Vagina (tissue), 2 donors: ENCODE measurements at regions not wholly inside any gene's neighbourhood (a gene's known extent, or its start where the extent isn't known, plus 50 kb on each side); places are given as distances from the start of the nearest gene placed in this dataset.

Source experiments
- DNase-seq, 2 donors: peaks; one replicate each; pipeline ENCODE4 v3.0.0-alpha.2; 2017; ENCODE audit errors: extremely low spot score in 2 of 2
- H3K27ac ChIP-seq: fragments of 200-600 bp; sonication (generic); one replicate; pipeline ENCODE4 v1.5.1; 2019
- H3K27me3 ChIP-seq: fragments of 200-600 bp; sonication (generic); one replicate; pipeline ENCODE4 v1.5.1; 2019
- H3K36me3 ChIP-seq, 2 donors: fragments of 200-600 bp; sonication (generic); one replicate each; pipeline ENCODE4 v1.5.1; 2017 to 2019
- H3K4me1 ChIP-seq: fragments of 200-600 bp; sonication (generic); one replicate; pipeline ENCODE4 v1.5.1; 2019
- H3K4me3 ChIP-seq, 2 donors: fragments of 200-600 bp; sonication (generic); 1 replicate in 1 of 2; 2 replicates in 1 of 2; pipeline ENCODE4 v1.5.1; 2016 to 2019
- H3K9me3 ChIP-seq: fragments of 200-600 bp; sonication (generic); one replicate; pipeline ENCODE4 v1.5.1; 2019
- POLR2A ChIP-seq, 2 donors: fragments of 450-650 bp; IDR thresholded peaks; one replicate each; pipeline ENCODE4 v1.6.1; 2017; ENCODE audit warnings: antibody characterized with exemption in 2 of 2, mild to moderate bottlenecking in 2 of 2, moderate library complexity in 2 of 2
- POLR2AphosphoS5 ChIP-seq, 2 donors: sonication (generic); formaldehyde crosslinking; IDR thresholded peaks; one replicate each; pipeline ENCODE4 v1.9.0; 2017; ENCODE audit warnings: antibody characterized with exemption in 2 of 2, mild to moderate bottlenecking in 2 of 2, low read depth in 1 of 2; ENCODE audit not compliant: insufficient read depth in 1 of 2
- intact Hi-C: fragments of 100-400 bp; cut with DNase I; formaldehyde crosslinking; loops from one replicate; pipeline ENCODE4 v1.15.1; 2023
- TF ChIP-seq, protein P1 (sequence below), 3 experiments: fragments of 450-650 bp in 2 of 3; fragments of 200-600 bp in 1 of 3; sonication (generic) in 1 of 3; IDR thresholded peaks; one replicate each; pipeline ENCODE4 v1.5.1; 2017 to 2019; ENCODE audit warnings: antibody characterized with exemption in 3 of 3, mild to moderate bottlenecking in 2 of 3, moderate library complexity in 2 of 3

DNA sequence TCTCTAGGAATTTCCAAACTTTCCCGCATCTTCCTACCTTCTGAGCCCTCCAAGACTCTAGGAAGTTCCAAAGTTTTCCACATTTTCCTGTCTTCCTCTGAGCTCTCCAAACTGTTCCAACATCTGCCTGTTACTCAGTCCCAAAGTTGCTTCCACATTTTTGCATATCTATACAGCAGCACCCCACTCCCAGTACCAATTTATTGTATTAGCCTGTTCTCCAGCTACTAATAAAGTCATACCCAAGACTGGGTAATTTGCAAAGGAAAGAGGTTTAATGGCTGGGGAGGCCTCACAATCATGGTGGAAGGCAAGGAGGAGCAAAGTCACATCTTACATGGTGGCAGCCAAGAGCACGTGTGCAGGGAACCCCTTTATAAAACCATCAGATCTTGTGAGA lies 82.9 kb upstream of the DSCAM start:
- Histone ChIP-seq H3K9me3 (no peaks in the 10 kb centered on the region), H3K27ac (no peak overlapping the region), H3K4me3 (no peak overlapping the region), H3K27me3 (no peaks in the 10 kb centered on the region), H3K36me3 (no peaks in the 10 kb centered on the region), H3K4me1 (no peaks in the 10 kb centered on the region)
- intact Hi-C loops, result no loop called here
- DNase-seq, result no peak
- TF ChIP-seq POLR2A (IDR thresholded peaks at IDR 0.05) (no peak), POLR2AphosphoS5 (IDR thresholded peaks at IDR 0.05; ENCODE audit: insufficient read depth in 1 of 2, low read depth in 1 of 2) (no peak)
- TF ChIP-seq, protein P1, sequence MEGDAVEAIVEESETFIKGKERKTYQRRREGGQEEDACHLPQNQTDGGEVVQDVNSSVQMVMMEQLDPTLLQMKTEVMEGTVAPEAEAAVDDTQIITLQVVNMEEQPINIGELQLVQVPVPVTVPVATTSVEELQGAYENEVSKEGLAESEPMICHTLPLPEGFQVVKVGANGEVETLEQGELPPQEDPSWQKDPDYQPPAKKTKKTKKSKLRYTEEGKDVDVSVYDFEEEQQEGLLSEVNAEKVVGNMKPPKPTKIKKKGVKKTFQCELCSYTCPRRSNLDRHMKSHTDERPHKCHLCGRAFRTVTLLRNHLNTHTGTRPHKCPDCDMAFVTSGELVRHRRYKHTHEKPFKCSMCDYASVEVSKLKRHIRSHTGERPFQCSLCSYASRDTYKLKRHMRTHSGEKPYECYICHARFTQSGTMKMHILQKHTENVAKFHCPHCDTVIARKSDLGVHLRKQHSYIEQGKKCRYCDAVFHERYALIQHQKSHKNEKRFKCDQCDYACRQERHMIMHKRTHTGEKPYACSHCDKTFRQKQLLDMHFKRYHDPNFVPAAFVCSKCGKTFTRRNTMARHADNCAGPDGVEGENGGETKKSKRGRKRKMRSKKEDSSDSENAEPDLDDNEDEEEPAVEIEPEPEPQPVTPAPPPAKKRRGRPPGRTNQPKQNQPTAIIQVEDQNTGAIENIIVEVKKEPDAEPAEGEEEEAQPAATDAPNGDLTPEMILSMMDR (IDR thresholded peaks at IDR 0.05), result no peak

DNA sequence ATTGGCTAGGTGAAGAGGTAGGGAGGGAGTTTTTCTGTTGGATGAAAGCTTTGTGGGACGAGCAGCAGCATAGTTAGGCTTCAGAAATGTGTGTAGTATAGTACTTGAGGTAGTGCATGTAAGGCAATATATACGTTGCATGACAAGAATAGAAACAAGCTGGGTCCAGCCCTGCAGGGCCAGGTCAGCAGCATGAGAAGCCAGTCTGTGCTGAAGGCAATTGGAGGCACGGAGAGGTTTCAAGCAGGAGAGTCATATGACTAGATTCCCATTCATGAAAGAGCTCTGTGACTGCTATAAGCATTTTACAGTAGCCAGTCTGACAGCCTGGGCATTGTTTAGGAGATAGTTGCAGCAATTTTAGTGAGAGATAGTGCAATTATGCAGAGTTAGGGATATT lies 84.2 kb upstream of the DSCAM start:
- Histone ChIP-seq H3K4me1 (no peaks in the 10 kb centered on the region), H3K9me3 (no peaks in the 10 kb centered on the region), H3K27ac (no peak overlapping the region), H3K36me3 (no peaks in the 10 kb centered on the region), H3K27me3 (no peaks in the 10 kb centered on the region), H3K4me3 (no peak overlapping the region)
- TF ChIP-seq POLR2A (IDR thresholded peaks at IDR 0.05) (no peak), POLR2AphosphoS5 (IDR thresholded peaks at IDR 0.05; ENCODE audit: insufficient read depth in 1 of 2, low read depth in 1 of 2) (no peak)
- TF ChIP-seq, protein P1 (IDR thresholded peaks at IDR 0.05), result no peak
- no peak for DNase-seq
- intact Hi-C loops, result no loop called here

DNA sequence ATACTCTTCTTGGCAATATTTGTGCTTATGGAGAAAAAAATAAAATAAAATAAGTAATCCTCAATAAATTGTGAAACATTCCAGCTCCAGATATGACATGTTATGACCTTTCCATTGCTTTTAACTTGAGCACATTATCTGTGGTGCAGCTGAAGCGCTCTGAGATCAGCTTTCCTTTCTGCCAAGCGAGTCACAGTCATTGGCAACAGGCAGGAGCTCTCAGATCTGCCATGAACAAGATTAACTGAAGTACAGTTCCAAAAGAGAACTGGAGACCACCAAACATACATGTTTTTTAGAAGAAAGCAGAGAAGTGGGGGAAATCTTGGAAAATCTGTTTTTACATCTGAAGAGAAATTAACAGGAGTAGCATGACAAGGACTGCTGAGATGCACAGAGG lies 89.2 kb upstream of the DSCAM start:
- H3K4me3 ChIP-seq, result no peak overlapping the region
- no peaks in the 10 kb centered on the region for H3K9me3 ChIP-seq
- H3K27ac ChIP-seq, result no peak overlapping the region
- TF ChIP-seq, protein P1 (IDR thresholded peaks at IDR 0.05), result no peak
- TF ChIP-seq POLR2A (IDR thresholded peaks at IDR 0.05) (no peak), POLR2AphosphoS5 (IDR thresholded peaks at IDR 0.05; ENCODE audit: insufficient read depth in 1 of 2, low read depth in 1 of 2) (no peak)
- no peak for DNase-seq
- no peaks in the 10 kb centered on the region for H3K36me3 ChIP-seq
- intact Hi-C loops, result no loop called here
- H3K4me1 ChIP-seq, result no peaks in the 10 kb centered on the region
- no peaks in the 10 kb centered on the region for H3K27me3 ChIP-seq

DNA sequence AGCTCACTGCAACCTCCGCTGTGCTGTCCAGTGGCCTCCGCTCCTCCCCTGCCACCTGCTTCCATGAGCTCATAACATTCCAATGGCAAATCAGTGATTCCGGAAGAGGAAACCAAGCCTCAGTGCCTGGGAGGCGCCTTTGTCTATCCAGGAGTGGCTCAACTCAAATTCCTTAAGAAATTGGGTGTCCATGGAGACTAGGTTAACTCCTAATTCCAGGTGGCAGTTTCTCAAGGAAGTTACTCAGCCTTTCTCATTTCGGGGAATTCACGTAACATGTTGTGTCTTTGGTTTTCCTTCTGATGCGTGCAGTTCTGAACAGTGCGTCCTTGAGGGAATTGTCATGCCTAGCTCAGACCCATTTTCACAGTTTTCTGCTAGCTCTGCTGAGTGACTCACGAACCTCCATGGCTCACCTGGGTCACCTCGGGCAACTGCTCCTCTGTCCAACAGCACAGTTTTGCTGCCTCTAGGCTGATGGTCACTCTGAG lies 89.9 kb upstream of the DSCAM start:
- intact Hi-C loops, result no loop called here
- H3K4me3 ChIP-seq, result no peak overlapping the region
- H3K4me1 ChIP-seq, result no peaks in the 10 kb centered on the region
- no peak overlapping the region for H3K27ac ChIP-seq
- no peaks in the 10 kb centered on the region for H3K36me3 ChIP-seq
- TF ChIP-seq POLR2A (IDR thresholded peaks at IDR 0.05) (no peak), POLR2AphosphoS5 (IDR thresholded peaks at IDR 0.05; ENCODE audit: insufficient read depth in 1 of 2, low read depth in 1 of 2) (no peak)
- TF ChIP-seq, protein P1 (IDR thresholded peaks at IDR 0.05), result no peak
- no peak for DNase-seq
- H3K9me3 ChIP-seq, result no peaks in the 10 kb centered on the region
- no peaks in the 10 kb centered on the region for H3K27me3 ChIP-seq

DNA sequence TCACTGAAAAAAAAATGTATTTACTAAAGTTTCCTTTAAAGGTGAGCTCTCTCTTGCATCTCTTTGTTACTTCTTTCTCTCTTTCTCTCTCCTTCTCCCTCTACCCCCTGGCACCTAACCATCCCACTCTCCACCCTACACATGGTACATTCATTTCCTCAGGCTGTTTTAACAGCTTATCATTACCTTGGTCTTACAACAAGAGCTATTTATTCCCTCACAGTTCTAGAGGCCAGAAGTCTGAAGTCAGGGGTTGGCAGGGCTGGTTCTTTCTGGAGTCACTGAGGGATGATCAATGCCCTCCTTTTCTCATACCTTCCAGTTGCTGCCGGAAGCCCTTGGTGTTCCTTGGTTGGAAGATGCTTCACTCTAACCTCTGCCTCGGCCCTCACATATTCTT lies 91.1 kb upstream of the DSCAM start:
- no peak for DNase-seq
- H3K36me3 ChIP-seq, result no peaks in the 10 kb centered on the region
- no peaks in the 10 kb centered on the region for H3K4me1 ChIP-seq
- H3K27ac ChIP-seq, result no peak overlapping the region
- no peaks in the 10 kb centered on the region for H3K27me3 ChIP-seq
- H3K4me3 ChIP-seq, result no peak overlapping the region
- no peaks in the 10 kb centered on the region for H3K9me3 ChIP-seq
- TF ChIP-seq POLR2A (IDR thresholded peaks at IDR 0.05), result no peak
- TF ChIP-seq, protein P1 (IDR thresholded peaks at IDR 0.05), result no peak
- no peak for TF ChIP-seq POLR2AphosphoS5 (IDR thresholded peaks at IDR 0.05; ENCODE audit: insufficient read depth in 1 of 2, low read depth in 1 of 2)
- intact Hi-C loops, result no loop called here
